Pancreas (tissue), 10 donors: ENCODE measurements at regions not wholly inside any gene's neighbourhood (a gene's known extent, or its start where the extent isn't known, plus 50 kb on each side); places are given as distances from the start of the nearest gene placed in this dataset.

ENCODE experiments used
- ATAC-seq, 4 donors: fragments of 200-7000 bp; cut with Tn5 transposase; one replicate each; pipeline versions ENCODE4 v1.8.0 to v1.9.1; 2020; ENCODE audit warnings: mild to moderate bottlenecking in 4 of 4, moderate library complexity in 4 of 4
- DNase-seq, 6 donors: peaks; one replicate each; pipeline ENCODE4 v3.0.0-alpha.2; 2020
- FAIRE-seq: peaks from 2 replicates; lab custom pipeline; 2012; peaks lifted over from hg19 to GRCh38; lab: Jason Lieb, UNC
- H3K27ac ChIP-seq, 4 donors: fragments of 200-600 bp; sonication (generic); 1 replicate in 3 of 4; 2 replicates in 1 of 4; pipeline versions ENCODE4 v1.5.0 to v1.8.0; 2020
- H3K27me3 ChIP-seq, 4 donors: fragments of 200-600 bp; one replicate each; pipeline ENCODE4 v1.8.0; 2021
- H3K36me3 ChIP-seq, 3 donors: fragments of 200-600 bp; sonication (generic) in 1 of 3; one replicate each; pipeline versions ENCODE4 v1.5.0 to v1.8.0; 2020 to 2021
- H3K4me1 ChIP-seq, 3 donors: fragments of 200-600 bp; one replicate each; pipeline ENCODE4 v1.8.0; 2021
- H3K4me3 ChIP-seq, 4 donors: fragments of 200-600 bp; sonication (generic) in 2 of 4; one replicate each; pipeline versions ENCODE4 v1.5.0 to v1.8.0; 2020 to 2021
- H3K9me3 ChIP-seq, 4 donors: fragments of 200-600 bp; one replicate each; pipeline ENCODE4 v1.8.0; 2021
- WGBS, 2 donors: extraction: QIAGEN DNeasy Blood & Tissue Kit; methylation state at CpG; one replicate each; pipeline ENCODE4 v1.1.7; 2013; 5-methylcytosine and 5-hydroxymethylcytosine counted together
- intact Hi-C, 3 donors: fragments of 100-400 bp; cut with DNase I; formaldehyde crosslinking; loops; one replicate each; pipeline versions ENCODE4 v1.11.1 to v1.14.2; 2022
- TF ChIP-seq, protein P1 (sequence below), 4 donors: fragments of 200-600 bp; sonication (generic) in 3 of 4; IDR thresholded peaks; one replicate each; pipeline versions ENCODE4 v1.5.0 to v1.8.0; 2021; ENCODE audit warnings: antibody characterized with exemption in 4 of 4
- donor health status: healthy with polysubstance abuse.
- donor health status: DM: no; HTN: no; CAD: no; lungs with moderate emphysema.
- donor health status: DM: no; HTN: no; CAD: no.
- donor health status: control.
- donor health status: control.
- donor health status: Bipolar disorder and iron deficiency.
- donor health status: DM: yes; HTN: yes; CAD: no.
- donor health status: DM: no; HTN: no; CAD: no.
- donor health status: DM: no; HTN: no; CAD: no.
- donor health status: DM: yes; HTN: yes; CAD: no.

DNA sequence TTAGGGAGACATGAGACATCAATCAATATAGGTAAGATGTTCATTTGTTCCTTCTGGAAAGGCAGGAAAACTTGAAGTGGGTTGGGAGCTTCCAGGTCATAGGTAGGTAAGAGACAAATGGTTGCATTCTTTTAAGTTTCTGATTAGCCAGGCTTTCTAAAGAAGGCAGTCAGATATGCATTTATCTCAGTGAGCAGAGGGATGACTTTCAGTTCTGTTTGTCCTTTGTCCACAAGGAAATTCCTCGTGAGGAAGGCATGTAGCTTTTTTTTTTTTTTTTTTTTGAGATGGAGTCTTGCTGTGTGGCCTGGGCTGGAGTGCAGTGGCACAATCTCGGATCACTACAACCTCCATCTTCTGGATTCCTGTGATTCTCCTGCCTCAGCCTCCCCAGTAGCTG lies 155.3 kb upstream of the ABCA1 start:
- Histone ChIP-seq H3K27ac (no peak overlapping the region), H3K27me3 (no peaks in the 10 kb centered on the region), H3K36me3 (no peaks in the 10 kb centered on the region), H3K9me3 (no peaks in the 10 kb centered on the region), H3K4me1 (peaks cover 0 to 4% (median 3%) of the 10 kb centered on the region in 3 donors), H3K4me3 (no peak overlapping the region)
- WGBS, 2 donors, result 58% methylated on average over 2 of the region's 2 CpGs
- no peak for FAIRE-seq
- no peak for DNase-seq
- TF ChIP-seq, protein P1, sequence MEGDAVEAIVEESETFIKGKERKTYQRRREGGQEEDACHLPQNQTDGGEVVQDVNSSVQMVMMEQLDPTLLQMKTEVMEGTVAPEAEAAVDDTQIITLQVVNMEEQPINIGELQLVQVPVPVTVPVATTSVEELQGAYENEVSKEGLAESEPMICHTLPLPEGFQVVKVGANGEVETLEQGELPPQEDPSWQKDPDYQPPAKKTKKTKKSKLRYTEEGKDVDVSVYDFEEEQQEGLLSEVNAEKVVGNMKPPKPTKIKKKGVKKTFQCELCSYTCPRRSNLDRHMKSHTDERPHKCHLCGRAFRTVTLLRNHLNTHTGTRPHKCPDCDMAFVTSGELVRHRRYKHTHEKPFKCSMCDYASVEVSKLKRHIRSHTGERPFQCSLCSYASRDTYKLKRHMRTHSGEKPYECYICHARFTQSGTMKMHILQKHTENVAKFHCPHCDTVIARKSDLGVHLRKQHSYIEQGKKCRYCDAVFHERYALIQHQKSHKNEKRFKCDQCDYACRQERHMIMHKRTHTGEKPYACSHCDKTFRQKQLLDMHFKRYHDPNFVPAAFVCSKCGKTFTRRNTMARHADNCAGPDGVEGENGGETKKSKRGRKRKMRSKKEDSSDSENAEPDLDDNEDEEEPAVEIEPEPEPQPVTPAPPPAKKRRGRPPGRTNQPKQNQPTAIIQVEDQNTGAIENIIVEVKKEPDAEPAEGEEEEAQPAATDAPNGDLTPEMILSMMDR (IDR thresholded peaks at IDR 0.05), result no peak
- intact Hi-C loops, result no loop called here
- no peak for ATAC-seq

DNA sequence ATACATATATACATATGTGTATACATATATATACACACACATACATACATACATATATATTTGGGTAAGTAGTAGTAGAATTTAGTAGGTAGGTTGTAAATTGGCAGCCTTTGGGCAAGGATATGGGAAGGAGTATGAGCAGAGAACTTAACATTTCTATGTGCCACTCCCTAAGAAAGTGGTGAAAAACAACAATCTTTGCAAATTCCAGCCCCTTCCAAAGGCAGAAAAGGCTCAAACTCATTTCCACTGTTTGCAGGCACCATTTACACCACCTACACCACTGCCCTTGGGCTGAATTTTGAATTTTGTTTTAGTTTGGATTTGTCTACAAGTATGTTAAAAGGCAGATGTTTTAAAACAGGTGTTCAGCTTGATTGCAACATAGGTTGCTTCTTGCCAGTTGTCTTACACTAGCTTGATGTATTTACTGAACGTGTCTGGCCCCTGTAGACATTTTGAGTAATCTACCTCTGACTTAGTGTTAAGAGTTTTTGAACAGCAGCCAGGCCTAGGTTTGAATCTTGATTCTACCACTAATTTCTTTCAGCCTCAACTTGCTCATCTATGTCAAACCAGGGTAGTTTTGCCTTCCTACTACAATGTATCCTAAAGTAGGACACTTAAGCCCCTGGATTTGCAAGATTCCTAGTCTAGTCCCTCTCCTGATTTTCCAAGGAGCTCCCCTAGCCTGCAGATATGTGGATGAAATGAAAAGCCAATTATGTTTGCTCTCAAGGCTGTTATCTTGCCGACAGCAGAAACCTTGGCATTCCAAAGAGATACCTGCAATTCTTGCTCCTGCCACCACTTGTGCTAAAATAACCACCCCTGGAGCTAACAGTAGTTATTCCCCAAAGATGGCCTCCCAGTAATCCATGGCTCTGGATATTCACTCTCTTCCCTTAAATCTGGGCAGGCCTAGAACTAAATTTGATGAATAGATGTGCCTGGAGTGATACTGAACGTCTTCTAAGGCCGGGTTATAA lies 156.2 kb upstream of the SLC44A1 start:
- H3K4me1 ChIP-seq, result peaks cover 0 to 4% (median 3%) of the 10 kb centered on the region in 3 donors
- no peak overlapping the region for H3K27ac ChIP-seq
- FAIRE-seq (no peak), ATAC-seq (peak; percentile 59 to 87 (median 68)), DNase-seq (peak in 1 of 6 donors; percentile 18)
- no peaks in the 10 kb centered on the region for H3K36me3 ChIP-seq
- no peaks in the 10 kb centered on the region for H3K27me3 ChIP-seq
- no peak overlapping the region for H3K4me3 ChIP-seq
- TF ChIP-seq, protein P1 (IDR thresholded peaks at IDR 0.05), result no peak
- 42 to 50% methylated on average over 4 of the region's 4 CpGs for WGBS, 2 donors
- intact Hi-C loops, result no loop called here
- H3K9me3 ChIP-seq, result no peaks in the 10 kb centered on the region

DNA sequence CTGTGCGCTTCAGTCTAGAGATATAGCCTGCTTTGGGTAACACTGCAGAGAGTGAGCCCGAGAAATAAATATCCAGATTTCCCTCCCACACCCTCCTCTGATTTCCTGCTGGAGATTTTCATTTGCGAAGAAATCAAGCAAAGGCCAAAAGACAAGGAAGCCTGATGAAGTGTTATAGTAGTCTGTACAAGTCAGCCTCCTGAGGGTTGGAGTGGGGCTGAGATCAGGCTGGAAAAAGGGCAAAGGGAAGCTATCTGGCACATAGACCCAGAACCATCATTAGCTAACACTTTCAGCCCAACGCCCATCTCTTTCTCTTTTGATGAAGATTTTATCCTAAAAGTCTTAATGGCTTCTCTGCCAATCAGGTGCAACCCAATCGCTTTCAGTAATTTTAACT lies 154.6 kb upstream of the SLC44A1 start:
- Histone ChIP-seq H3K9me3 (no peaks in the 10 kb centered on the region), H3K27me3 (no peaks in the 10 kb centered on the region), H3K27ac (no peak overlapping the region), H3K4me3 (no peak overlapping the region), H3K36me3 (no peaks in the 10 kb centered on the region), H3K4me1 (peaks cover 0 to 4% (median 3%) of the 10 kb centered on the region in 3 donors)
- 86 to 94% methylated on average over 5 of the region's 5 CpGs for WGBS, 2 donors
- ATAC-seq, result no peak
- intact Hi-C loops, result no loop called here
- FAIRE-seq, result no peak
- no peak for DNase-seq
- TF ChIP-seq, protein P1 (IDR thresholded peaks at IDR 0.05), result no peak

GRCh38 chr9:105091004-105091640 lies 153.3 kb upstream of the SLC44A1 start:
- TF ChIP-seq, protein P1 (IDR thresholded peaks at IDR 0.05), result no peak
- Histone ChIP-seq H3K36me3 (no peaks in the 10 kb centered on the region), H3K9me3 (no peaks in the 10 kb centered on the region), H3K4me1 (peaks cover 0 to 4% (median 3%) of the 10 kb centered on the region in 3 donors), H3K4me3 (no peak overlapping the region), H3K27me3 (no peaks in the 10 kb centered on the region), H3K27ac (no peak overlapping the region)
- FAIRE-seq (no peak), DNase-seq (no peak), ATAC-seq (peak in 1 of 4 donors; percentile 12)
- WGBS, 2 donors, result 79 to 83% methylated on average over 4 of the region's 4 CpGs
- intact Hi-C loops, result no loop called here
